ENCODE measurements at regions not wholly inside any gene's neighbourhood (a gene's known extent, or its start where the extent isn't known, plus 50 kb on each side); places are given as distances from the start of the nearest gene placed in this dataset.
"Not testable (repeated sequence)": the region's sequence is repeated elsewhere in the genome, so short reads cannot be mapped to it uniquely, and the experiment has no call there.

DNA sequence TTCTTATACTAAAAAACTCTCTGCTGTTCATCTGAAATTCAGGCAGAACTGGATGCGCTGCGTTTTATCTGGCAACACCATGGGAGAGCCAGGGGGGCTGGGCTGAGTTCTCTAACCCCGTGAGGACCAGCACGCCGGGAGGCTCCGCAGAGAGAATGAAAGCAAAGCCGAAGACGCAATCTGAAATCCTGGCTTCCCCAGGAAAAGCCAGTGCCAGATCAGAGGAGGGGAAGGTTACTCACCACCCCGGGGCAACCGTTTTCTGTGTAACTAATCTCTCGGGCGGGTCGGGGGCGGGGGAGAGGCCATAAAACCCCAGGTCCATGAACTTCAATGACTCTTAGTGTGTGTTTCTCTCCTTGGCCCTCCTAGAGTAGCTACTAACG lies 99.4 kb downstream of the SHANK2 start:
- DNase-seq (ENCODE audit: low spot score): no peak

DNA sequence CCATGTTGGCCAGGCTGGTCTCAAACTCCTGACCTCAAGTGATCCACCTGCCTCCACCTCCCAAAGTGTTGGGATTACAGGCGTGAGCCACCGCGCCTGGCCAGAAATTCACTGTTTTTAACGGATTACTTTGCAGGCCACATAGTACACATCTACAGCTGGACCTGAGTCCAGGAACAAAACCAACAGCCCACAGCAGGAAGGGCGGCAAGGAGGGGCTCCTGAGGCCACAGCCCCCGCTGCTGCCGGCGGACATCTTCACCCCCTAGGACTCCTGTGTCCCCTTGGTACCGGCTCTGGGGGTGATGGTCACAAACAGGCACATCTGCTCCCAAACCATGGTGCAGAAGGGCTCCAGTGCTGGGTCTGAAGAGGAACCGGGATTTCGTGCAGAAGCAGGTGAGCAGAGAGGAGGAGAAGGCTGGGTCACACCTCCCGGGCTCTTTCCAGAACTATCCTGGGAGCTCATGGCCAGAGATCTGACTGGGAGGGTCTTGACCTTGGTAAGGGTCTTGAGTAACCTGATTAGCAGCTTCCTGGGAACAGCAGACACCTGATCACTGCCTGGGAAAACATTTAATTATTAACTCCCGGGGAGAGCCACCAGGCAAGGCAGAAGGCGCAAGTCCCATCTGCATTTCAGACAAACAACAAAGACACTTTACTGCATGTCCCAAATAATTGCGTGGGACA lies 99.9 kb downstream of the SHANK2 start:
- DNase-seq (ENCODE audit: low spot score): not testable (repeated sequence)

- DNase-seq (ENCODE audit: low spot score): no peak
Measured at GRCh38 chr11:71151561-71151960, 100.8 kb downstream of the SHANK2 start.

- DNase-seq (ENCODE audit: low spot score): no peak
Measured at GRCh38 chr11:71150859-71151258, 101.5 kb downstream of the SHANK2 start.

- no peak for DNase-seq (ENCODE audit: low spot score)
Measured at GRCh38 chr11:71148716-71149115, 103.7 kb downstream of the SHANK2 start.

- DNase-seq (ENCODE audit: low spot score): no peak
Measured at GRCh38 chr11:71147331-71147730, 105.0 kb downstream of the SHANK2 start.

GRCh38 chr11:71146846-71147245 lies 105.5 kb downstream of the SHANK2 start:
- no peak for DNase-seq (ENCODE audit: low spot score)

GRCh38 chr11:71145988-71146824 lies 106.2 kb downstream of the SHANK2 start:
- DNase-seq (ENCODE audit: low spot score): no peak

DNA sequence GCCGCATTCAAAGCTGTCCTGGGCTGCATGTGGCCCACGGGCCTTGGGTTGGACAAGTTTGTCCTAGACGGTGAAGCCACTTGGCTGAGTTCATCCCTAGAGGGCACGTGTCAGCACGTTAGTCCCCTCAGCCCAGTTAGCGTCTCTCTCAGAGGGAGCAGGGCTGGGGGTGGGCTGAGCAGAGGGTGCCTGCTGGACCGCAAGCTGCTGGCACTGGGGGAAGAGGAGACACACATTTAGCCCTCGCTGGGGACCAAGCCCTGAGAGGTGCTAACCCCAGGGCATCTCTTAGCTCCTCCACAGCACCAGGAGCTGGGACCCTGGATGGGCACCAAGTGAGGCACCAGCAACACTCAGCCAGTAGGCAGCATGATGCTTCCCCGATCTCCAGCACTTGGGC lies 107.0 kb downstream of the SHANK2 start:
- DNase-seq (ENCODE audit: low spot score): no peak

DNA sequence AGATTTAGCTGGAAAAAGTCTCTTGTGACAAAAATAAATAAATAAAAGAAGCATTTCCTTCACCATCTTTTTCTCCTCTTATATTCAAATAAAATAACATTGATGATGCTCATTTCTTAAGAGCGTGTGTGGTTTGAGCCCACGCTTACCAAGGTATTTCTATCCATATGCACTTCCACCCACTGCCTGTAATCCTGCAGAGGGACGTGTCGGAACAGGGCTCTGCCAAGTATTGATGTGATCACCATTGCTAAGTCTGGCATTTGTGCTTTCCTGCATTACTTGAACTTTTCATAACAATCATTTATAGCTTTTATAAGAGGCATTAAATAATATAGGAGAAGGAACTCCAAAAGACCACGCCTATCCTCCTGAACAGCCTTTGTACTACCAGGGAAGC lies 107.6 kb downstream of the SHANK2 start:
- DNase-seq (ENCODE audit: low spot score): no peak

DNA sequence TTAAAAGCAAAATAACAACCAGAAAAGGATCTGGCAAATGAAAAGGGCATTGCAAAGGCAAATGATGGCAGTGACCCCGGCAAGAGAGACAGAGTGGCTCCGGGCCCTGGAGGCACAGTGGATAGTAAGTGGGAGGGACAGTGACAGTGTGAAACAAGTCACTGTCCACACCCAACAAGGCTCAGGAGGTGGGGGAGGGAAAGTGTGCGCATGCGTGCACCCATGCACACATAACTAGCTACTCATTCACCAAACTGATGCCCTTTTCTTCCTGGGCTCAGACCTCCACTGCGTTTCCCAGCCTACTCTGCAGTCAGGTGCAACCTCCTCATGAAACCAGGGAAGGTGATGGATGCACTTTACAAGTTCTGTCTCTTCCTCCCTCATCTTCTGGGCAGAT lies 108.4 kb downstream of the SHANK2 start:
- no peak for DNase-seq (ENCODE audit: low spot score)

- no peak for DNase-seq (ENCODE audit: low spot score)
Measured at GRCh38 chr11:71140206-71140919, 112.0 kb downstream of the SHANK2 start.

GRCh38 chr11:71139516-71140205 lies 112.7 kb downstream of the SHANK2 start:
- no peak for DNase-seq (ENCODE audit: low spot score)

DNA sequence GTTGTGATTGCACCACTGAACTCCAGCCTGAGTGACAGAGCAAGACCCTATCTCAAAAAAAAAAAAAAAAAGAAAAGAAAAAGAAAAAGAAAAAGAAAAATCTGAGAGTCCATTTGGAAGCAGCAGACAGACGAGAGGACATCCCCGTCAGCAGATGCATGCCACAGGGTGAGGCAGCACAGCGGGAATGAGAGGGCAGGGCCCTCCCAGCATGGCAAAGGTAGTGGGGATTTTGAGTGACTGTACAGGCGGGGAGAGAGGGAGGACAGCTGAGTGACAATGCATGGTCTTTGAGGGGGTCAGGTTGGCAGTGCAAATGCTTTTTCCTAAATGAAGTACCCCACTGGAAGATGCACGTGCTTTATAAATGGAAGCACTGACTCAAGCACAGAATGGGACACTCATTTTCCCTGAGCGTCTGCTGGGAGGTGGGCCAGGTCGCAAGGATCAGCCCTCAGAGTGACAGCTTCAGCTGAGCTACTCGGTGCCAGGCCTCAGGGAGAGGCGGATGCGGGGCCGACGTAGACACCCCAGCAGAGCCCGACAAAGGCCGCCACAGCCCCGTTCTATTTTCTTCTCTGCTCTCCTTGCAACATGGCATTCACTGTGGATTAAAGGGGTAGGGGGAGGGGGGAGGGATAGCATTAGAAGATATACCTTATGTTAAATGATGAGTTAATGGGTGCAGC lies 113.5 kb downstream of the SHANK2 start:
- DNase-seq (ENCODE audit: low spot score): no peak

GRCh38 chr11:71137376-71137775 lies 115.0 kb downstream of the SHANK2 start:
- DNase-seq (ENCODE audit: low spot score): no peak

DNA sequence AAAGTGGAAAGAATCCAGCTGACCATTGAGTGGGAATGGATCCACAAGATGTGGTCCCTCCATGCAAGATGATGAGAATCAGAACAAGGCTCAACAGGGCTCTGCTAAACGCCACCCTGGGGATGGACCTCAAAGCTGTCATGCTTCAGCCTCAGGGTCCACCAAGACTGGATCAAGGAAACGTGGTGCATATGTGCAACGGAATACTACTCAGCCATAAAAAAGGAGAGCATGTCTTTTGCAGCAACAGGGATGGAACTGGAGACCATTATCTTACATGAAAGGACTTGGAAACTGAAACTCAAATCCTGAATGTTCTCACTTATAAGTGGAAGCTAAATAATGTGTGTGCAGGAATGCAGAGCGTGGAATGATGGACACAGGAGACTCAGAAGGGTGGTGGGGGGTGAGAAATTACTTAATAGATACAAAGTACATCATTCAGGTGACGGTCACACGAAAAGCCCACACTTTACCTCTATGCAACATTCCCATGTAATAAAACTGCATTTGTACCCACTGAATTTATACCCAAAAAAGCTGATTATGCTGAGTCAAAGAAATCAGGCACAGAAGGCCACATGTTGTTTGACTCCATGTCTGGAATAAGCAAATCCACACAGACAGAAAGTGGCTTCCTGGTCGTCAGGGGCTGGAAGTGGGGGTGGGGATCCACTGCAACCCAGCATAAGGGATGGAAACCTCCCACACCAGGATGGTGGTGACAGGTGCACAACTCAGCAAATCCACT lies 116.1 kb downstream of the SHANK2 start:
- DNase-seq (ENCODE audit: low spot score): no peak

DNA sequence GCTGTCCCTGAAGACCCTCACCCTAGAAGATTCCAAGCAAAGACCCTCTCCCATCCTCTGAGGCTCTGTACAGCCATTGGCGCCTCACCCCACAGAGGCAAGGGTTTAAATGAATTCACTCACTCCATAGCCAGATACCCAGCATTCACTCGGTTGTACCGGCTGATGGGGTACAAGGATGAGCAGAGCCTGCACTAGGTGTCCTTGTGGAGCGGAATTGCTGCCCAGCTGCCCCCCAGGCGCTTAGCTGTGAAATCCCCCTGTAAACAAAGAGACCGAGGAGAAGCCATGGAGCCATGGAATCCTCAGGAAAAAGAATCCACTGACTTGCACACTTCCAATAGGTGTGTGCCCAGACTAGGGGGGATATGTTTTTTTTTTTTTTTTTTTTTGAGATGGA lies 117.3 kb downstream of the SHANK2 start:
- DNase-seq (ENCODE audit: low spot score): no peak

DNA sequence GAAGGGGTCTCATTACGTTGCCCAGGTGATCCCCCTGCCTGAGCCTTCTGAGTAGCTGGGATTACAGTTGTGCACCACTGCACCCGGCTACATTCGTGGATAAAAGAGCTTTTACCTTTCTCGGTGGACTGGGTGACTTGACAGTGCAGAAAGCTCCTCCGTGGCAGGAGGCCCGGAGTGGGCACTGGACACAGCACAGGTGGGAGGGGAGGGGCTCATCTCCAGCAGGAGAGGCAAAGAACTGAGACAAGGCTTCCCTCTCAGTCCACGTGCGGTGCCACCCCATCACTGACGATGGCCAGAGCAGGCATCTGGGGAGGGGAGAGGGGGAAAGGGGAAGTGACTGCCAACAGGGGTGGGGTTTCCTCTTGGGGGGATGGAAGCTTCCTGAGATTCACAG lies 118.4 kb downstream of the SHANK2 start:
- no peak for DNase-seq (ENCODE audit: low spot score)

- DNase-seq (ENCODE audit: low spot score): no peak
Measured at GRCh38 chr11:71131861-71132260, 120.5 kb downstream of the SHANK2 start.

DNA sequence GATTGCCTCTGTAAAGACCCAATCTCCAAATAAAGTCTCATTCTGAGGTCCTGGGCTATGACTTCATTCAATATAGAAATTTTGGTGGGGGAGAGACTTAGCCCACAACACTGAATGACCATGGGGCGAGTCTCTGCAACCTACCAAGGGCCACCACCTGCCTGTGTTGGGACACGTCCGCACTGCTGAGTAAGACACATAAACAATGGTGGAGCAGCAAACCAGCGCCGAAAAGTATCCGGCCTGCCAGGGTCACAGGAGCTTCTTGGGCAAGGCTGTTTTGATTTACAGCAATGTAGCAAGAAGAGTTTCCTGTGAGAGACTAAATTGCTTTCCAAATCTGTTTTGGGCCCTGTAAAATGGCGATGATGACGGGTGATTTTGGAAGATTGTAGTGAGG lies 122.3 kb downstream of the SHANK2 start:
- no peak for DNase-seq (ENCODE audit: low spot score)

DNA sequence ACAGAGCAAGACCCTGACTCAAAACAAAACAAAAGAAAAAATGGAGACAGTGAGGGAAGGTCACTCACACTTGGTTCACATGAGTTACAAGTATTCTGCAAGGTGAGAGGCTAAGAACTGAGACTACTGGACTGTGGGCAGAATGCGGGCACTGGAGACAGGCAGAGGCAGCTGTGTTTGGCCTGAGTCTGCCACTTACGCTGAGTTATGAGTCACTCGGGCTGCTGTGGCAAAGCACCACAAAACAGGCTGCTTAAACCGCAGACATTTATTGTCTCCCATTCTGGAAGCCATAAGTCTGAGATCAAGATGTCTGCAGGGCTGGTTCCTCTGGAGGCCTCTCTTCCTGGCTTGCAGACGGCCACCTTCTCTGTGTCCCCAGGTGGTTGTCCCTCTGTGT lies 122.8 kb downstream of the SHANK2 start:
- DNase-seq (ENCODE audit: low spot score): peak; percentile 80
